ENCODE measurements at regions not wholly inside any gene's neighbourhood (a gene's known extent, or its start where the extent isn't known, plus 50 kb on each side); places are given as distances from the start of the nearest gene placed in this dataset.

DNA sequence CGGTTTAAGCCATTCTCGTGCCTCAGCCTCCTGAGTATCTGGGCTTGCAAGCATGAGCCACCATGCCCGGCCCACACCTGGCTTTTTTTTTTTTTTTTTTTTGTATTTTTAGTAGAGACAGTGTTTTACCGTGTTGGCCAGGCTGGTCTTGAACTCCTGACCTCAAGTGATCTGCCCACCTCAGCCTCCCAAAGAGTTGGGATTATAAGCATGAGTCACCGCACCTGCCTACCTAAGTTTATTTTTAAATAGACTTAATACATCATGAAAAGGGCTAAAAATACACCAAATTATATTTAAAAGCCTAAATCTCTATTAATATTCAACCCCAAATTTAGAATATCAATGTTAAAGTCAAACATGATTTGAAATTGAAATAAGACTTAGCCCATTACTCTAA, 250.8 kb upstream of the MC4R start:
- Histone ChIP-seq H3K36me3 (no peaks in the 10 kb centered on the region), H3K27me3 (no peaks in the 10 kb centered on the region), H3K4me3 (no peak overlapping the region), H3K9me3 (no peaks in the 10 kb centered on the region)
- no peak for DNase-seq

DNA sequence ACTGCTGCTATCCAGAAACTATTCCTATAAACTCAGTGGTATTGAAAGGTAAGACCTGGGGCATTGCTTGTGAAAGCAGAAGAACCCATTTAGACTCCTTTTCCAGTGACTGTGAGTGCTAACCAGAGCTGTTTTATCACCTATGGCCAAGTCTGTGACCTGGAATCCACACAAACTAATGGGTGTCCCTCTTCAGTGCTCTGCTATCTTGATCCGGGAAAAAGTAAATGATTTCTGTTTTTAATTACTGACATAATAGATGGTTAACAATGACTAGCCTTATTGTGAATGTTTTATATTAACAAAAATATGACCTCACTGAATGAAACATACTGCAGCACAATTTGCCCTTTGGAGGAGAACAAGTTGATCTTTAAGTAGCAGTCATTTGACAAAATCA, 251.6 kb upstream of the MC4R start:
- H3K4me3 ChIP-seq: no peak overlapping the region
- no peak for DNase-seq
- no peaks in the 10 kb centered on the region for H3K9me3 ChIP-seq
- H3K36me3 ChIP-seq: no peaks in the 10 kb centered on the region
- H3K27me3 ChIP-seq: no peaks in the 10 kb centered on the region

- Histone ChIP-seq H3K36me3 (no peaks in the 10 kb centered on the region), H3K4me3 (no peak overlapping the region)
- DNase-seq: no peak
These were observed 267.3 kb upstream of the MC4R start for GRCh38 chr18:60639836-60640235.

DNA sequence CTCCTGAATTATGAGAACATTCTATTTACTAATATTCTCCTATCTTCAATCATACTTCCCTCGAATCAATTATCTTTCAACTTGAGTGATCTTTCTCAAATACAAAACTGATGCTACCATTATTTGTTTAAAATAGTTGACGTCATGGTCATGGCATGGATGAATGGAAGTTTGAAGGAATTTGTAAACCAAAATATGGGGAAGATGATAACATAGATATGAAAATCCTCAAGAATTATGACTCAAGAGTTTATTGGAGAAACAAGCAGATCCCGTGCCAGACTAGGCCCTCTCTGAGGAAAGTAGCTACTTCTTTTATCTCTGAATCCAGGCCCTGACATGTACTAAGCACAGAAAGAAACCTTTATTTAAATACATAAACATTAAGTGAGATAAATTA, 270.4 kb upstream of the MC4R start:
- H3K27me3 ChIP-seq: no peaks in the 10 kb centered on the region
- DNase-seq: no peak
- H3K4me3 ChIP-seq: no peak overlapping the region
- H3K36me3 ChIP-seq: no peaks in the 10 kb centered on the region
- H3K9me3 ChIP-seq: no peaks in the 10 kb centered on the region

More at GRCh38 chr18:60639836-60640235, 267.3 kb upstream of the MC4R start:
- Histone ChIP-seq H3K27me3 (no peaks in the 10 kb centered on the region), H3K9me3 (no peaks in the 10 kb centered on the region)

DNA sequence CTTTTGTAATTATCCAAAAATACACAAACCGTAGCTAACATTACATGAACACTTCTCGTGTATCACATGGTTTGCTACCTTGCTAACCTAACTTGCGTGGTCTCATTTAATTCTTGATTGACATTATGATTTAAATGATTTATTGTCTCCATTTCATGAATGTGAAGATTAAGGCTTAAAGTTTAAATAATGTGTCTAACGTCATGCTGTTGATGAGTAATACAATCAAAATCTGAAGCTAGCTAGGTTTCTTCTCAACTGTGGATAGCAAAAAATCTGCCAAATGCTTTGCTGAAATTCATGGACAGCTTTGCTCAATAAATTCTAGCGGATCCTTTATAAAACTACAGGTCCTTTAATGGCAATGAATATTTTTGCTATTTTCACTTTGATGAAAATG, 274.1 kb upstream of the MC4R start:
- H3K9me3 ChIP-seq: no peaks in the 10 kb centered on the region; the same call in 1 of the 2 replicates
- no peaks in the 10 kb centered on the region for H3K36me3 ChIP-seq
- H3K4me3 ChIP-seq: no peak overlapping the region
- H3K27me3 ChIP-seq: no peaks in the 10 kb centered on the region
- DNase-seq: no peak

GRCh38 chr18:60649107-60649506, 276.5 kb upstream of the MC4R start:
- no peak overlapping the region for H3K4me3 ChIP-seq
- DNase-seq: no peak
- no peaks in the 10 kb centered on the region for H3K36me3 ChIP-seq
- H3K9me3 ChIP-seq: no peaks in the 10 kb centered on the region; the same call in 1 of the 2 replicates
- no peaks in the 10 kb centered on the region for H3K27me3 ChIP-seq

DNA sequence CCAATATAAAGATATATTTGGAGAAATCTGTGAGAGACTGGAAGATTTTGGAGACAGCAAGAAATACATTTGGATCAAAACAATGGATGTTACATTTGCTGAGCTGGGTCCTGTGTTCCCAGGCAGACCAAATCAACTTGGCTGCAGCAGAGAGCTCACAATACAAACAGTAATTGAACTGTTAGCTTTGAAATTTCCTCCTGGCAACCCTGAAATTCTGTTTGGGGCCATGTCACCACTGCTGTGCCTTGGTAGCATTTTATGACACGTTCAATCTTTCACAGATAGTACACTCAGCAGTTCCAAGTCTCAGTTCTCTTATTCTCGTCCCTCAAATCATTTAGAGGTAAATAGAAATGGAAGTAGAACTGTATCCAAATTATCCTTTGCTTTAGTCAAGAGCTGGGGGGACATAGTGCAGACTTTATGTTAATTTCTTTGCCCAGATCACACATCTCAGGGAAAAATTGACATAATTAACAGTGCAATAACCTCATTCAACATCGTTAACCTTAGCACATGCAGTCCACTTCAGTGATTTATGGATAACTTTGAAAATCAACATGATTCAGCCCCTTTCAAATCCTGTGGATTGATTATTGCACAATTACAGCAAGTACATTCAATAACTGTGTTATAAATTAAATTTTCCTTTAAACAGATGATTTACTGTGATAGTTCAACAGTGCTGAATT, 277.4 kb upstream of the MC4R start:
- Histone ChIP-seq H3K27me3 (no peaks in the 10 kb centered on the region), H3K36me3 (no peaks in the 10 kb centered on the region), H3K4me3 (no peak overlapping the region), H3K9me3 (no peaks in the 10 kb centered on the region; the same call in 1 of the 2 replicates)
- DNase-seq: no peak

DNA sequence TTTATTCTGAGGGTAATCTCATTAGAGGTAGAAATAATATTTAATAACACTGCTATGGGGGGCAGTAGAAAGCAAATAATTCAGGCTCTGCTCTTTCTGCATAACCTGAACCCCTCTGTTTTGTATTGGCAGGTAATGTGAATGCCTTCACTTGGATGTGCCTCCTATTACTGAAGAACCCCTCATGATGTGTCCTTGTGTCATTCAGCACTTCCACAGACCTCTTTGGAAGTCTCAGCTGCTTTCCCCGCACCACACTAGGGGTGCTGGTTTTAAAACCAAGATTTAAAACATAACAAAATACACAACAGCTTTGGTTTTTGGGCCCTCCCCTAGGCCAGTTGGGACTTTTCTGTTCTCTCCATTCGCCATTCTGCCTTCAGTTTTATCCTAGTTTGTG, 281.7 kb upstream of the MC4R start:
- Histone ChIP-seq H3K4me3 (no peak overlapping the region), H3K36me3 (no peaks in the 10 kb centered on the region), H3K9me3 (no peaks in the 10 kb centered on the region; the same call in 1 of the 2 replicates), H3K27me3 (no peaks in the 10 kb centered on the region)
- no peak for DNase-seq

GRCh38 chr18:60656553-60656952, 284.0 kb upstream of the MC4R start:
- no peaks in the 10 kb centered on the region for H3K27me3 ChIP-seq
- H3K4me3 ChIP-seq: no peak overlapping the region
- H3K36me3 ChIP-seq: no peaks in the 10 kb centered on the region
- H3K9me3 ChIP-seq: no peaks in the 10 kb centered on the region; the same call in 1 of the 2 replicates
- no peak for DNase-seq

DNA sequence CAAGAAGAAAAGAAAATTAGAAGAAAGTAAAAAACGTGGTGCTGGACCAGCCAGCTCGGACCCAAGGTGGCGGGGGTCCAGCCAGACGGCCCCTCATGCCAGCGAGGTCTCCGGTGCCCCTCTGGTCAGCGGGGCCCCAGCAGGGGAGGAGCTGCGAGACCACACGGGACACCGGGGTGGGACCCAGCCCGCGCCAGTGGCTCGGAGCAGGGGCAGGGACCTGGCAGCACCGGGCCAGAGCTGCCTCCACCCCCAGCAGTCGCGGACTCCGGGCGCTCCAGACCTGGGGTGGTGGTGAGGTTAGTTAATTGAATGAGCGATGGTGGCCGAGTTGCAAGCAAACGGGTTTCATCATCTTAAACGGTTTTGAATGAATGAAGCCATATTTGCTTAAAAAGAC, 289.9 kb upstream of the MC4R start:
- H3K4me3 ChIP-seq: no peak overlapping the region
- H3K36me3 ChIP-seq: no peaks in the 10 kb centered on the region
- no peaks in the 10 kb centered on the region for H3K27me3 ChIP-seq
- H3K9me3 ChIP-seq: no peaks in the 10 kb centered on the region
- no peak for DNase-seq

GRCh38 chr18:60663060-60663989, 290.8 kb upstream of the MC4R start:
- Histone ChIP-seq H3K27me3 (no peaks in the 10 kb centered on the region), H3K4me3 (no peak overlapping the region), H3K9me3 (no peaks in the 10 kb centered on the region), H3K36me3 (no peaks in the 10 kb centered on the region)
- no peak for DNase-seq

DNA sequence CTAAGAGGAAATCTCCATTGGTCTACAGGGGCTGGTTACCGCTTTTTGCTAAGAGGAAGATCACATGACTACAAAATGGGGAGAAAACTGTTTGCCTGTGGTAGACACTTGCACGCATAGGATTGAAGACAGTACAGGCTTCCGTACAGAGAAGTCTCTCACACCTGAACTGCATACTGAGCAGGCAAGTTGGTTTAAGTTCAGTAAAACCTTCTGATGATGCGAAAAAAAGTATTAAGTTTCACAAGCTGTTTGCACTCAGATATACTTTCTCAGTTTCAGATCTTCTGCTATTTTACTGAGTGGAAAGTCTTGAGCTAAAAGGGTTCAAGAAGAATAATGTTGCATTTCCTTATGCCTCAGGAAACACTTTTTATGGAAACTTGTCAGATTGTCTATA, 292.2 kb upstream of the MC4R start:
- H3K36me3 ChIP-seq: no peaks in the 10 kb centered on the region
- no peak for DNase-seq
- H3K4me3 ChIP-seq: no peak overlapping the region
- H3K27me3 ChIP-seq: no peaks in the 10 kb centered on the region
- no peaks in the 10 kb centered on the region for H3K9me3 ChIP-seq

GRCh38 chr18:60667016-60667415, 294.4 kb upstream of the MC4R start:
- Histone ChIP-seq H3K9me3 (no peaks in the 10 kb centered on the region), H3K4me3 (no peak overlapping the region), H3K36me3 (no peaks in the 10 kb centered on the region), H3K27me3 (no peaks in the 10 kb centered on the region)
- no peak for DNase-seq

DNA sequence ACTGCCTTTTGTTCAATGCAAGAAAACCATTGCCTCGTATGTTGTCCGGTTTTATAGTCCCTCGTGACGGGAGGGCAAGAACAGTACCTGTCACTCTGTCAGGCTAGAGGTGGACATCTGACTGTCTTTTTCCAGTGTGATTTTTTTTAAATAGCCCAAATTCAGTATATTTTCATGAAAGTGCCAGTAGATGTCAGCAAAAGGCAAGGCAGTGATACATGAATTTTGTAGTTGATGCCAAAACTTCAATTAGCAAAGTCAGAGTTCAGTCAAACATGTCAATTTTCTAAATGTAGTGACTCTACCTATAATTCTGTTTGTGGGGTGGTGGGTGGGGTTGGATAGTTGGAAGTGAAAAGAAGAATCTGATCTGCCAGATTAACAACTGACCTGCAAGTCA, 296.0 kb upstream of the MC4R start:
- DNase-seq: no peak
- H3K9me3 ChIP-seq: no peaks in the 10 kb centered on the region

GRCh38 chr18:60669938-60670337, 297.4 kb upstream of the MC4R start:
- H3K27me3 ChIP-seq: no peaks in the 10 kb centered on the region
- H3K9me3 ChIP-seq: no peaks in the 10 kb centered on the region
- DNase-seq: no peak
- H3K4me3 ChIP-seq: no peak overlapping the region
- H3K36me3 ChIP-seq: no peaks in the 10 kb centered on the region

More for the DNA sequence above, 296.0 kb upstream of the MC4R start:
- H3K4me3 ChIP-seq: no peak overlapping the region
- no peaks in the 10 kb centered on the region for H3K36me3 ChIP-seq
- no peaks in the 10 kb centered on the region for H3K27me3 ChIP-seq

DNA sequence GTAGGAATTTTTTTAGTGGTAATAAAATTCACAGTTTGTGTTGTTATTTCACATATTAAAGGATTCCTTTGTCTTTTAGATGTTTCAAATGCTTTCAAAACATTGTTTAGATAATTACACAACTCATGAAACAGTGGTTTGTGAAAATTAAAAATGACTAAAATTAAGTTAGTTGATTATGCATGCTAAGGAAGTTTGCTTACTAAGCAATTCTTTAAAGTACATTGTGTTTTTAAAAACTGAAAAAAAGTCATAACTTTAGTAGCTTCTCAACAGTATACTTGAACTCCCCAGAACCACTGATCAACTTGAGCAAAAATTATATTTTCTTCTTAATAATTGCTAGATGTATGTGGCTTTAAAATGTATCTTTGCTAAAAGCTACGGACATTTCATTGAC, 298.4 kb upstream of the MC4R start:
- Histone ChIP-seq H3K36me3 (no peaks in the 10 kb centered on the region), H3K9me3 (no peaks in the 10 kb centered on the region), H3K27me3 (no peaks in the 10 kb centered on the region), H3K4me3 (no peak overlapping the region)
- DNase-seq: no peak

DNA sequence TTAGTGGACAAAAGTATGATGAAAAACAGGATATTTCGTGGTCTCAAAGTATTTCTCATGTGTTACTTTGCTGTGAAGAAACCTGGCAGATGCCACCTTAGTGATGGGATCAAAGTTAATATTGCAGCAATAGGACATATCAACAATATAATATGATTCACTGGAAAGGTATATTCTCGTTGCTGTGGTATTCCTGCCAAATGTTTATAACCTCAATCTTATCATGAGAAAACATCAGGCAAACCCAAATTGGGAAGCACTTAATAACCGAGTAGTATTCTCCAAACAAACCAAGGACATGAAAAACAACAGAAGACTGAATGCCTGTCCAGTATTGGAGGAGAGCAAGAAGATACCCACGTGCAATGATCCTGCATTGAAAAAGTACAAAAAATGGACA, 302.6 kb upstream of the MC4R start:
- no peaks in the 10 kb centered on the region for H3K27me3 ChIP-seq
- no peaks in the 10 kb centered on the region for H3K9me3 ChIP-seq
- H3K36me3 ChIP-seq: no peaks in the 10 kb centered on the region
- DNase-seq: no peak
- no peak overlapping the region for H3K4me3 ChIP-seq

DNA sequence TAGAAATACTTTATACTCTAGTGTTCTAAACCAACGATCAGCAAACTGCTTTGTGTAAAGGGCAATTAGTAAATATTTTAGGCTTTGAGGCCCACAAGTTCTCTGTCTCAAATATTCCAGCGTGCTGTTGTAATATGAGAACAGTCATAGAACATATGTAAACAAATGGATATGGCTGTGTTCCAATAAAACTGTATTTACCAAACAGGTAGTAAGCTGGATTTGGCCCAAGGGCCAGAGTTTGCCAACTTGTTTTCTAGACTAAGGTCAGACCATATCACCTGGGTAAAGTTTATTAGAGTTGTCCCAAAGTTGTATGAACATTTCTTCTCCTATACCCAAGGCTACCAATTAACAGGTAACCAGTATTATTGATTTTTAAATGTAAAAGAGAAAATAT, 303.2 kb upstream of the MC4R start:
- DNase-seq: no peak
- Histone ChIP-seq H3K9me3 (no peaks in the 10 kb centered on the region), H3K4me3 (no peak overlapping the region)

More for the DNA sequence above, 303.2 kb upstream of the MC4R start:
- no peaks in the 10 kb centered on the region for H3K27me3 ChIP-seq
- no peaks in the 10 kb centered on the region for H3K36me3 ChIP-seq

Data from MG63 (cell line).